CD4-positive, alpha-beta T cell (primary cell): ENCODE measurements at regions not wholly inside any gene's neighbourhood (a gene's known extent, or its start where the extent isn't known, plus 50 kb on each side); places are given as distances from the start of the nearest gene placed in this dataset.

Experiments used
- ATAC-seq: fragments of 200-7000 bp; cut with Tn5 transposase; one replicate; pipeline ENCODE4 v1.10.0; 2022; ENCODE audit warnings: mild to moderate bottlenecking; ENCODE audit not compliant: poor library complexity
- CTCF ChIA-PET: fragments of 350-600 bp; sonication (Branson Sonifier 250); formaldehyde crosslinking; loops from one replicate; lab custom pipeline; 2021; ENCODE audit warnings: antibody characterized with exemption, inconsistent platforms; lab: Charles Lee
- POLR2A ChIA-PET: fragments of 350-600 bp; sonication (Branson Sonifier 250); formaldehyde crosslinking; loops from one replicate; lab custom pipeline; 2021; ENCODE audit warnings: antibody characterized with exemption, inconsistent platforms; lab: Charles Lee
- DNase-seq, 14 experiments: peaks; one replicate each; pipeline ENCODE4 v3.0.0-alpha.2; 2013 to 2020; ENCODE audit warnings: mixed read lengths in 2 of 14
- H3K27ac ChIP-seq, 2 donors: one replicate each; pipeline versions ENCODE4 v1.5.1 to v1.7.0; 2013; ENCODE audit warnings: low read length in 2 of 2, low read depth in 1 of 2, mild to moderate bottlenecking in 1 of 2
- H3K27me3 ChIP-seq, 2 experiments: 1 replicate in 1 of 2; 2 replicates in 1 of 2; pipeline versions ENCODE4 v1.6.1 to v1.7.0; 2013; ENCODE audit warnings: low read length in 2 of 2, control low read depth in 1 of 2, mild to moderate bottlenecking in 1 of 2, moderate library complexity in 1 of 2; ENCODE audit not compliant: insufficient read depth in 2 of 2, control insufficient read depth in 1 of 2
- H3K36me3 ChIP-seq: one replicate; pipeline ENCODE4 v1.6.1; 2013; ENCODE audit warnings: low read length, control low read depth; ENCODE audit not compliant: insufficient read depth
- H3K4me1 ChIP-seq: one replicate; pipeline ENCODE4 v1.6.1; 2013; ENCODE audit warnings: low read length, control low read depth; ENCODE audit not compliant: insufficient read depth
- H3K4me3 ChIP-seq: one replicate; pipeline ENCODE4 v1.5.1; 2013; ENCODE audit warnings: mild to moderate bottlenecking, low read length, moderate library complexity
- H3K9me3 ChIP-seq, 2 experiments: 1 replicate in 1 of 2; 2 replicates in 1 of 2; pipeline versions ENCODE4 v1.6.1 to v1.7.0; 2013; ENCODE audit warnings: low read length in 2 of 2, mild to moderate bottlenecking in 2 of 2, control low read depth in 1 of 2, moderate library complexity in 1 of 2; ENCODE audit not compliant: control insufficient read depth in 1 of 2, insufficient read depth in 1 of 2
- H3K27ac Mint-ChIP-seq: one replicate; pipeline ENCODE4 v1.8.0; 2020; ENCODE audit warnings: mixed read lengths
- H3K27me3 Mint-ChIP-seq: one replicate; pipeline ENCODE4 v1.8.0; 2021; ENCODE audit warnings: mixed read lengths
- H3K36me3 Mint-ChIP-seq: one replicate; pipeline ENCODE4 v1.8.0; 2021; ENCODE audit warnings: low read depth, mixed read lengths
- H3K4me1 Mint-ChIP-seq: one replicate; pipeline ENCODE4 v1.8.0; 2021; ENCODE audit warnings: low read depth, mixed read lengths
- H3K4me3 Mint-ChIP-seq: one replicate; pipeline ENCODE4 v1.8.0; 2020; ENCODE audit warnings: mild to moderate bottlenecking, mixed read lengths
- H3K9me3 Mint-ChIP-seq: one replicate; pipeline ENCODE4 v1.8.0; 2020; ENCODE audit warnings: mixed read lengths
- CTCF ChIP-seq: fragments of 200-600 bp; IDR thresholded peaks from one replicate; pipeline ENCODE4 v1.8.0; 2022; ENCODE audit warnings: antibody characterized with exemption, mild to moderate bottlenecking
- intact Hi-C, 2 experiments: fragments of 100-400 bp; cut with DNase I in 1 of 2; cut with micrococcal nuclease in 1 of 2; formaldehyde crosslinking; loops; one replicate each; pipeline versions ENCODE4 v1.15.1 to v1.9.0; 2023 to 2025; cut with DNase I, micrococcal nuclease

GRCh38 chr7:69126896-69127479, 471.3 kb upstream of the AUTS2 start:
- intact Hi-C loops, result no loop called here
- TF ChIP-seq CTCF, result no peak
- H3K9me3 Mint-ChIP-seq, result peaks cover 3% of the 10 kb centered on the region
- Histone ChIP-seq H3K4me1 (no peaks in the 10 kb centered on the region), H3K9me3 (peaks cover 0 to 4% of the 10 kb centered on the region in 2 experiments), H3K27me3 (no peaks in the 10 kb centered on the region), H3K36me3 (no peaks in the 10 kb centered on the region), H3K27ac (no peak overlapping the region), H3K4me3 (no peak overlapping the region)
- no peak overlapping the region for H3K4me3 Mint-ChIP-seq
- H3K4me1 Mint-ChIP-seq, result peaks cover 6% of the 10 kb centered on the region
- no peak overlapping the region for H3K27ac Mint-ChIP-seq
- DNase-seq, result no peak
- H3K27me3 Mint-ChIP-seq, result no peaks in the 10 kb centered on the region
- no peaks in the 10 kb centered on the region for H3K36me3 Mint-ChIP-seq
- POLR2A ChIA-PET, result no interaction called here
- ATAC-seq, result no peak
- CTCF ChIA-PET, result no interaction called here

- no peak for ATAC-seq
- POLR2A ChIA-PET, result no interaction called here
- no peak for DNase-seq
- Histone ChIP-seq H3K4me1 (no peaks in the 10 kb centered on the region), H3K27me3 (no peaks in the 10 kb centered on the region), H3K36me3 (no peaks in the 10 kb centered on the region), H3K27ac (no peak overlapping the region), H3K9me3 (peaks cover 0 to 4% of the 10 kb centered on the region in 2 experiments), H3K4me3 (no peak overlapping the region)
- Mint-ChIP-seq H3K9me3 (peaks cover 6% of the 10 kb centered on the region), H3K4me3 (no peak overlapping the region), H3K36me3 (no peaks in the 10 kb centered on the region), H3K27ac (no peak overlapping the region), H3K27me3 (peaks cover 4% of the 10 kb centered on the region), H3K4me1 (peaks cover 6% of the 10 kb centered on the region)
- CTCF ChIA-PET, result no interaction called here
- intact Hi-C loops, result no loop called here
- no peak for TF ChIP-seq CTCF
Observed at GRCh38 chr7:69129524-69129923, 468.8 kb upstream of the AUTS2 start.

- peaks cover 6% of the 10 kb centered on the region for H3K9me3 Mint-ChIP-seq
- intact Hi-C loops, result no loop called here
Observed at GRCh38 chr7:69129951-69130350, 468.3 kb upstream of the AUTS2 start.

More at GRCh38 chr7:69129951-69130350, 468.3 kb upstream of the AUTS2 start:
- DNase-seq (no peak), ATAC-seq (no peak)
- Mint-ChIP-seq H3K36me3 (no peaks in the 10 kb centered on the region), H3K27me3 (peaks cover 4% of the 10 kb centered on the region), H3K27ac (no peak overlapping the region), H3K4me3 (no peak overlapping the region), H3K4me1 (peaks cover 6% of the 10 kb centered on the region)
- peaks cover 0 to 4% of the 10 kb centered on the region in 2 experiments for H3K9me3 ChIP-seq
- ChIA-PET POLR2A (no interaction called here), CTCF (no interaction called here)
- no peaks in the 10 kb centered on the region for H3K4me1 ChIP-seq
- H3K36me3 ChIP-seq, result no peaks in the 10 kb centered on the region
- H3K4me3 ChIP-seq, result no peak overlapping the region
- TF ChIP-seq CTCF, result no peak
- H3K27me3 ChIP-seq, result no peaks in the 10 kb centered on the region
- no peak overlapping the region for H3K27ac ChIP-seq
